ENCODE measurements at regions not wholly inside any gene's neighbourhood (a gene's known extent, or its start where the extent isn't known, plus 50 kb on each side); places are given as distances from the start of the nearest gene placed in this dataset.

DNA sequence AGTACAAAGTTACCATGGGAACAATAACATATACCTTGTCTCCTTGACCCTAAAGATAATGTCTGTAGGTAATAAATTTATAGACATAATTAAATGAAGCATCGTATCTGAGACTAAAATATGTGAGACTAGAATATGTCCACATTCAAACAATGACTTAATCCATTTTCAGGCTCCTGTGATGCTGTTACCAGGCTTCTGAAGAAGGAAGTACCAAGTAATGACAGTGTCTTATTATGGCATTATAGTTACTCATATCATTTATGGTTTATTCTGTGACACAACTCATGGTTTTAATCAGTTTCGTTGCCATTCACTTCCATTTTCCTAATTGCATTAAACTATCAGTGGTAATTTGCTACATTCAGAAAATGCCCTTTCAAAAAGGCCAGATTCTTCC lies 100.6 kb upstream of the GPM6B start:
- TF ChIP-seq, protein P1, sequence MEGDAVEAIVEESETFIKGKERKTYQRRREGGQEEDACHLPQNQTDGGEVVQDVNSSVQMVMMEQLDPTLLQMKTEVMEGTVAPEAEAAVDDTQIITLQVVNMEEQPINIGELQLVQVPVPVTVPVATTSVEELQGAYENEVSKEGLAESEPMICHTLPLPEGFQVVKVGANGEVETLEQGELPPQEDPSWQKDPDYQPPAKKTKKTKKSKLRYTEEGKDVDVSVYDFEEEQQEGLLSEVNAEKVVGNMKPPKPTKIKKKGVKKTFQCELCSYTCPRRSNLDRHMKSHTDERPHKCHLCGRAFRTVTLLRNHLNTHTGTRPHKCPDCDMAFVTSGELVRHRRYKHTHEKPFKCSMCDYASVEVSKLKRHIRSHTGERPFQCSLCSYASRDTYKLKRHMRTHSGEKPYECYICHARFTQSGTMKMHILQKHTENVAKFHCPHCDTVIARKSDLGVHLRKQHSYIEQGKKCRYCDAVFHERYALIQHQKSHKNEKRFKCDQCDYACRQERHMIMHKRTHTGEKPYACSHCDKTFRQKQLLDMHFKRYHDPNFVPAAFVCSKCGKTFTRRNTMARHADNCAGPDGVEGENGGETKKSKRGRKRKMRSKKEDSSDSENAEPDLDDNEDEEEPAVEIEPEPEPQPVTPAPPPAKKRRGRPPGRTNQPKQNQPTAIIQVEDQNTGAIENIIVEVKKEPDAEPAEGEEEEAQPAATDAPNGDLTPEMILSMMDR (IDR thresholded peaks at IDR 0.05; ENCODE audit: poor library complexity): no peak
- TF ChIP-seq EZH2phosphoT487 (IDR thresholded peaks at IDR 0.05; ENCODE audit: low read depth, severe bottlenecking, unreplicated experiment) (no peak), EZH2 (IDR thresholded peaks at IDR 0.05; ENCODE audit: borderline replicate concordance) (no peak)

Data from hepatocyte (in vitro differentiated cells).